B cell (primary cell): ENCODE measurements at regions not wholly inside any gene's neighbourhood (a gene's known extent, or its start where the extent isn't known, plus 50 kb on each side); places are given as distances from the start of the nearest gene placed in this dataset.

Experiments used
- ATAC-seq: fragments of 200-7000 bp; cut with Tn5 transposase; one replicate; pipeline ENCODE4 v1.10.0; 2021; ENCODE audit warnings: low read depth, mild to moderate bottlenecking, moderate number of reproducible peaks, moderate library complexity
- CTCF ChIA-PET: fragments of 350-600 bp; sonication (Branson Sonifier 250); formaldehyde crosslinking; loops from one replicate; lab custom pipeline; 2021; ENCODE audit warnings: antibody characterized with exemption, inconsistent platforms; lab: Charles Lee
- POLR2A ChIA-PET: fragments of 350-600 bp; sonication (Branson Sonifier 250); formaldehyde crosslinking; loops from one replicate; lab custom pipeline; 2021; ENCODE audit warnings: antibody characterized with exemption; lab: Charles Lee
- DNase-seq: peaks from one replicate; pipeline ENCODE4 v3.0.0; 2013
- H2AFZ ChIP-seq: 2 replicates; pipeline ENCODE4 v1.6.1; 2012; ENCODE audit warnings: mild to moderate bottlenecking, low read depth, low read length; ENCODE audit not compliant: insufficient read depth, poor library complexity, severe bottlenecking
- H3K27ac ChIP-seq, 2 donors: 1 replicate in 1 of 2; 2 replicates in 1 of 2; pipeline ENCODE4 v1.5.1; 2012 to 2013; ENCODE audit warnings: low read length in 2 of 2, mild to moderate bottlenecking in 2 of 2, moderate library complexity in 1 of 2
- H3K27me3 ChIP-seq, 4 experiments: fragments of 200-600 bp in 1 of 4; sonication (generic) in 1 of 4; replicated peaks in 1 of 4; 1 replicate in 2 of 4; 2 replicates in 2 of 4; pipeline versions ENCODE4 v1.6.1 to v1.7.0; 2013 to 2016; ENCODE audit warnings: low read length in 3 of 4, mild to moderate bottlenecking in 2 of 4, mixed read lengths in 1 of 4, moderate library complexity in 1 of 4; ENCODE audit not compliant: insufficient read depth in 4 of 4, control insufficient read depth in 3 of 4; ENCODE audit errors: control extremely low read depth in 1 of 4
- H3K36me3 ChIP-seq, 2 experiments: replicated peaks in 1 of 2; 1 replicate in 1 of 2; 2 replicates in 1 of 2; pipeline versions ENCODE4 v1.6.1 to v1.7.1; 2013; ENCODE audit warnings: low read length in 1 of 2; ENCODE audit not compliant: insufficient read depth in 2 of 2, control insufficient read depth in 1 of 2; ENCODE audit errors: control extremely low read depth in 1 of 2, extremely low read depth in 1 of 2
- H3K4me1 ChIP-seq, 2 donors: fragments of 200-600 bp in 1 of 2; sonication (generic) in 1 of 2; 1 replicate in 1 of 2; 2 replicates in 1 of 2; pipeline versions ENCODE4 v1.5.1 to v1.6.1; 2013 to 2017; ENCODE audit warnings: low read length in 2 of 2; ENCODE audit not compliant: control insufficient read depth in 2 of 2, insufficient read depth in 2 of 2
- H3K4me2 ChIP-seq: replicated peaks from 2 replicates; pipeline ENCODE3; 2012; ENCODE audit warnings: mild to moderate bottlenecking, low read depth, low read length; ENCODE audit not compliant: poor library complexity, severe bottlenecking
- H3K4me3 ChIP-seq, 5 experiments: fragments of 200-600 bp in 1 of 5; sonication (generic) in 1 of 5; 1 replicate in 3 of 5; 2 replicates in 2 of 5; pipeline versions ENCODE4 v1.5.1 to v1.7.0; 2011 to 2016; ENCODE audit warnings: low read length in 4 of 5, mild to moderate bottlenecking in 4 of 5, low read depth in 2 of 5, control low read depth in 1 of 5, moderate library complexity in 1 of 5; ENCODE audit not compliant: insufficient read depth in 1 of 5; ENCODE audit errors: control extremely low read depth in 1 of 5, extremely low read depth in 1 of 5
- H3K79me2 ChIP-seq: fragments of 200-600 bp; sonication (generic); one replicate; pipeline ENCODE4 v1.6.0; 2016; ENCODE audit warnings: low read length; ENCODE audit not compliant: control insufficient read depth, insufficient read depth
- H3K9ac ChIP-seq: fragments of 200-600 bp; sonication (generic); 2 replicates; pipeline ENCODE4 v1.6.1; 2017; ENCODE audit warnings: mild to moderate bottlenecking, low read length, moderate library complexity
- H3K9me3 ChIP-seq, 3 donors: one replicate each; pipeline versions ENCODE4 v1.6.1 to v1.7.1; 2013; ENCODE audit warnings: low read length in 2 of 3; ENCODE audit not compliant: control insufficient read depth in 2 of 3, insufficient read depth in 1 of 3; ENCODE audit errors: control extremely low read depth in 1 of 3
- H4K20me1 ChIP-seq: 2 replicates; pipeline ENCODE4 v1.6.0; 2012; ENCODE audit warnings: mild to moderate bottlenecking, low read length; ENCODE audit not compliant: insufficient read depth, control insufficient read depth, poor library complexity, severe bottlenecking
- H3K27ac Mint-ChIP-seq: one replicate; pipeline ENCODE4 v1.8.0; 2021; ENCODE audit warnings: mixed read lengths
- H3K27me3 Mint-ChIP-seq: one replicate; pipeline ENCODE4 v1.8.0; 2021; ENCODE audit warnings: mixed read lengths
- H3K4me1 Mint-ChIP-seq: one replicate; pipeline ENCODE4 v1.8.0; 2021; ENCODE audit warnings: mixed read lengths
- H3K4me3 Mint-ChIP-seq: one replicate; pipeline ENCODE4 v1.8.0; 2021; ENCODE audit warnings: mixed read lengths
- H3K9me3 Mint-ChIP-seq: one replicate; pipeline ENCODE4 v1.8.0; 2022; ENCODE audit warnings: mixed read lengths; ENCODE audit not compliant: insufficient read depth
- EZH2 ChIP-seq: IDR thresholded peaks from 2 replicates; pipeline ENCODE4 v1.6.1; 2012; ENCODE audit warnings: borderline replicate concordance, low read depth, mild to moderate bottlenecking, moderate library complexity, low read length; ENCODE audit not compliant: insufficient read depth, poor library complexity, severe bottlenecking
- WGBS: methylation state at CpG from one replicate; pipeline ENCODE4 v1.1.5; 2013; ENCODE audit warnings: missing lambda C conversion rate; ENCODE audit not compliant: insufficient coverage; 5-methylcytosine and 5-hydroxymethylcytosine counted together
- intact Hi-C: fragments of 100-400 bp; cut with micrococcal nuclease; formaldehyde crosslinking; loops from one replicate; pipeline ENCODE4 v1.10.0; 2022
- TF ChIP-seq, protein P1 (sequence below): fragments of 200-600 bp; IDR thresholded peaks from one replicate; pipeline ENCODE4 v1.8.0; 2022; ENCODE audit warnings: antibody characterized with exemption, mild to moderate bottlenecking

DNA sequence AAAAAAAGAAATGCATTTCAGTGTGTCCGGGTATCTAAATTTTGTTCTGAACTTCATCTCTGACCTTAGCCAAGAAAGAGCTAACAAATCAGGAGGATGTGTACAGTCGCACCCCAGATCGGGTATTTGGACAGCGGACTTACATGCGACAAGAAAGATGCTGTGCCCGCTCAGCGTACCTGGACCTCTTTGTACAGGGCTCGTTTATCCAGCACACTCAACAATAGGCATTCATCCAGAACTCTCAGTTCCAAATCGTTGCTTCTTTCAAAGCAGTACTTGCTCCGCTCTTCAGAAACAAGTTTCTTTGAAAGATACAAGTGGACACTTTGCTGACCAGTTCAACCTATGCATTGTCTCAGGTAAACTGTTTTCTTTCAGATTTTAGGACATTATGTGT, 191.7 kb downstream of the LY86 start:
- H3K27me3 Mint-ChIP-seq: peaks cover 29% of the 10 kb centered on the region
- 93% methylated on average over 10 of the region's 10 CpGs for WGBS
- Histone ChIP-seq H3K4me1 (no peaks in the 10 kb centered on the region), H3K4me3 (no peak overlapping the region), H3K9ac (no peak overlapping the region), H3K27ac (no peak overlapping the region), H3K27me3 (peaks cover 0 to 19% (median 5%) of the 10 kb centered on the region in 4 experiments), H3K36me3 (no peaks in the 10 kb centered on the region), H3K9me3 (no peaks in the 10 kb centered on the region), H2AFZ (no peak overlapping the region), H3K4me2 (no peak overlapping the region), H3K79me2 (no peaks in the 10 kb centered on the region), H4K20me1 (no peaks in the 10 kb centered on the region)
- no peak for TF ChIP-seq EZH2
- TF ChIP-seq, protein P1, sequence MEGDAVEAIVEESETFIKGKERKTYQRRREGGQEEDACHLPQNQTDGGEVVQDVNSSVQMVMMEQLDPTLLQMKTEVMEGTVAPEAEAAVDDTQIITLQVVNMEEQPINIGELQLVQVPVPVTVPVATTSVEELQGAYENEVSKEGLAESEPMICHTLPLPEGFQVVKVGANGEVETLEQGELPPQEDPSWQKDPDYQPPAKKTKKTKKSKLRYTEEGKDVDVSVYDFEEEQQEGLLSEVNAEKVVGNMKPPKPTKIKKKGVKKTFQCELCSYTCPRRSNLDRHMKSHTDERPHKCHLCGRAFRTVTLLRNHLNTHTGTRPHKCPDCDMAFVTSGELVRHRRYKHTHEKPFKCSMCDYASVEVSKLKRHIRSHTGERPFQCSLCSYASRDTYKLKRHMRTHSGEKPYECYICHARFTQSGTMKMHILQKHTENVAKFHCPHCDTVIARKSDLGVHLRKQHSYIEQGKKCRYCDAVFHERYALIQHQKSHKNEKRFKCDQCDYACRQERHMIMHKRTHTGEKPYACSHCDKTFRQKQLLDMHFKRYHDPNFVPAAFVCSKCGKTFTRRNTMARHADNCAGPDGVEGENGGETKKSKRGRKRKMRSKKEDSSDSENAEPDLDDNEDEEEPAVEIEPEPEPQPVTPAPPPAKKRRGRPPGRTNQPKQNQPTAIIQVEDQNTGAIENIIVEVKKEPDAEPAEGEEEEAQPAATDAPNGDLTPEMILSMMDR: no peak
- no peaks in the 10 kb centered on the region for H3K9me3 Mint-ChIP-seq
- no peak for DNase-seq
- ATAC-seq: no peak
- no peaks in the 10 kb centered on the region for H3K4me1 Mint-ChIP-seq
- no peak overlapping the region for H3K27ac Mint-ChIP-seq
- no peak overlapping the region for H3K4me3 Mint-ChIP-seq
- CTCF ChIA-PET: no interaction called here
- intact Hi-C loops: no loop called here
- POLR2A ChIA-PET: no interaction called here

DNA sequence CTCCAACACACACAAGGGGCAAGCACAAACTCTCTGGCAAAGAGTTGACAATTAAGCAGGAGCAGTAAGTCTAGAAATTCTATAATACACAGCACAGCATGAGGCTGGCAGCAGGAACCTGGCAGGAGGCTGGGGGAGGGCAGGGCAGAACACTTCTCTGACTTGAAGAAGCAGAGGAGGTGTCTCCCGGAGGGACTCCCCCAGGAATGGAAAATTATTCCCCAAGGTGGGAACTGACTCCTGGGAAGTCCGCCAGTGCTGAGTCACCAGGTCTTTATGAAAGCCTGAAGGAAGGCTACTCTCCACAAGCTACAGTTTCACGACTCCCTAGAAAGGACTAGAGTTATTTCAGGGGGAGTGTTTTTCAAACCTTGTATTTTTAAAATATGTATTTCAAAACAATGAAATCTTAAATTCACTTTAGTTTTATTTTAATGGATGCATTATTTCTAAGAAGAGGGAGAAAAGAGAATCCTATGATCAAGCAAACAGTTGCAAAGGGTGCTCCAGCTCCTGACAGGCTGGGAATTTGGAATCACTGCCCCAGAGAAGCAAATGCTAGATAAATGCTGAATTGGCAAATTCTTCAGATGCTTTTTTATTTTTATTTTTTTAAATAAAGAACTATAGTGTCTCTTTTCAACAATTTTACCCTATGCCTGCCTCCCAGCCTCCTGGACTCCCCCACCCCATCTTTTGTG, 192.8 kb downstream of the LY86 start:
- Mint-ChIP-seq H3K9me3 (no peaks in the 10 kb centered on the region), H3K4me1 (no peaks in the 10 kb centered on the region), H3K27ac (no peak overlapping the region), H3K4me3 (no peak overlapping the region), H3K27me3 (peaks cover 29% of the 10 kb centered on the region)
- H3K4me1 ChIP-seq: no peaks in the 10 kb centered on the region
- ATAC-seq (no peak), DNase-seq (no peak)
- ChIA-PET CTCF (no interaction called here), POLR2A (no interaction called here)
- WGBS: 85% methylated on average over 2 of the region's 3 CpGs
- intact Hi-C loops: no loop called here
- no peaks in the 10 kb centered on the region for H3K9me3 ChIP-seq
- H3K4me2 ChIP-seq: no peak overlapping the region
- TF ChIP-seq, protein P1: no peak
- TF ChIP-seq EZH2: no peak
- peaks cover 0 to 13% (median 4%) of the 10 kb centered on the region in 4 experiments for H3K27me3 ChIP-seq
- H3K4me3 ChIP-seq: no peak overlapping the region
- H3K27ac ChIP-seq: no peak overlapping the region
- H4K20me1 ChIP-seq: no peaks in the 10 kb centered on the region
- H3K79me2 ChIP-seq: no peaks in the 10 kb centered on the region
- H3K9ac ChIP-seq: no peak overlapping the region
- H3K36me3 ChIP-seq: no peaks in the 10 kb centered on the region
- H2AFZ ChIP-seq: no peak overlapping the region
